Astrocyte (in vitro differentiated cells and primary cell): ENCODE measurements at regions not wholly inside any gene's neighbourhood (a gene's known extent, or its start where the extent isn't known, plus 50 kb on each side); places are given as distances from the start of the nearest gene placed in this dataset.

Experiments
- DNase-seq: peaks from one replicate; pipeline ENCODE4 v3.0.0-alpha.2; 2010; ENCODE audit warnings: low read depth
- FAIRE-seq: peaks from 2 replicates; lab custom pipeline; 2011; peaks lifted over from hg19 to GRCh38; lab: Jason Lieb, UNC
- H2AFZ ChIP-seq: 2 replicates; pipeline ENCODE4 v1.6.0; 2012; ENCODE audit warnings: low read depth, low read length, inconsistent platforms
- H3K27ac ChIP-seq: 2 replicates; pipeline ENCODE4 v1.5.1; 2011; ENCODE audit warnings: low read depth, low read length, inconsistent platforms
- H3K27me3 ChIP-seq: 2 replicates; pipeline ENCODE4 v1.6.0; 2011; ENCODE audit warnings: low read length, inconsistent platforms; ENCODE audit not compliant: insufficient read depth
- H3K36me3 ChIP-seq: 2 replicates; pipeline ENCODE4 v1.5.1; 2011; ENCODE audit warnings: low read length, inconsistent platforms; ENCODE audit not compliant: insufficient read depth
- H3K4me1 ChIP-seq: 2 replicates; pipeline ENCODE4 v1.5.1; 2011; ENCODE audit warnings: low read length, inconsistent platforms; ENCODE audit not compliant: insufficient read depth
- H3K4me2 ChIP-seq: 2 replicates; pipeline ENCODE4 v1.6.0; 2012; ENCODE audit warnings: low read length, inconsistent platforms
- H3K4me3 ChIP-seq: 2 replicates; pipeline ENCODE4 v1.5.1; 2011; ENCODE audit warnings: low read depth, mild to moderate bottlenecking, low read length, inconsistent platforms; ENCODE audit not compliant: insufficient read depth
- H3K79me2 ChIP-seq: 2 replicates; pipeline ENCODE4 v1.6.0; 2012; ENCODE audit warnings: mild to moderate bottlenecking, low read length, inconsistent platforms; ENCODE audit not compliant: insufficient read depth
- H3K9ac ChIP-seq: 2 replicates; pipeline ENCODE4 v1.6.0; 2012; ENCODE audit warnings: mild to moderate bottlenecking, low read length, inconsistent platforms
- H3K9me3 ChIP-seq: 2 replicates; pipeline ENCODE4 v1.5.1; 2012; ENCODE audit warnings: low read depth, mild to moderate bottlenecking, low read length, inconsistent platforms; ENCODE audit not compliant: insufficient read depth
- H4K20me1 ChIP-seq: 2 replicates; pipeline ENCODE4 v1.6.0; 2012; ENCODE audit warnings: low read length, inconsistent platforms; ENCODE audit not compliant: insufficient read depth
- H3K27ac Mint-ChIP-seq: one replicate; pipeline ENCODE4 v1.8.0; 2021; ENCODE audit warnings: mild to moderate bottlenecking, mixed read lengths; ENCODE audit not compliant: unreplicated experiment
- H3K27me3 Mint-ChIP-seq: one replicate; pipeline ENCODE4 v1.8.0; 2021; ENCODE audit warnings: low read depth, mixed read lengths; ENCODE audit not compliant: unreplicated experiment
- H3K36me3 Mint-ChIP-seq: one replicate; pipeline ENCODE4 v1.8.0; 2021; ENCODE audit warnings: low read depth, mixed read lengths; ENCODE audit not compliant: unreplicated experiment
- H3K4me1 Mint-ChIP-seq: one replicate; pipeline ENCODE4 v1.8.0; 2021; ENCODE audit warnings: low read depth, mixed read lengths; ENCODE audit not compliant: unreplicated experiment
- H3K4me3 Mint-ChIP-seq: one replicate; pipeline ENCODE4 v1.8.0; 2021; ENCODE audit warnings: mild to moderate bottlenecking, moderate library complexity, mixed read lengths; ENCODE audit not compliant: unreplicated experiment
- H3K9me3 Mint-ChIP-seq: one replicate; pipeline ENCODE4 v1.8.0; 2021; ENCODE audit warnings: mild to moderate bottlenecking, mixed read lengths; ENCODE audit not compliant: unreplicated experiment
- CTCF ChIP-seq: IDR thresholded peaks from 2 replicates; pipeline ENCODE4 v1.5.1; 2011; ENCODE audit warnings: low read depth, mild to moderate bottlenecking, inconsistent platforms, low read length, moderate library complexity; ENCODE audit not compliant: insufficient read depth
- EZH2 ChIP-seq: IDR thresholded peaks from 2 replicates; pipeline ENCODE4 v1.6.1; 2012; ENCODE audit warnings: mild to moderate bottlenecking, low read length, inconsistent platforms; ENCODE audit not compliant: insufficient read depth

GRCh38 chr3:102095383-102095782 is 246.1 kb downstream of the NFKBIZ start:
- no peaks in the 10 kb centered on the region for H3K27me3 ChIP-seq
- no peak overlapping the region for H2AFZ ChIP-seq
- H3K9ac ChIP-seq: no peak overlapping the region
- Mint-ChIP-seq H3K4me3 (no peak overlapping the region), H3K4me1 (peaks cover 16% of the 10 kb centered on the region), H3K27me3 (no peaks in the 10 kb centered on the region), H3K9me3 (peaks cover 4% of the 10 kb centered on the region), H3K36me3 (no peaks in the 10 kb centered on the region), H3K27ac (no peak overlapping the region)
- DNase-seq: no peak
- FAIRE-seq: no peak
- no peaks in the 10 kb centered on the region for H3K9me3 ChIP-seq
- no peaks in the 10 kb centered on the region for H3K36me3 ChIP-seq
- TF ChIP-seq EZH2 (no peak), CTCF (no peak)
- H3K79me2 ChIP-seq: no peaks in the 10 kb centered on the region
- no peaks in the 10 kb centered on the region for H4K20me1 ChIP-seq
- H3K27ac ChIP-seq: no peak overlapping the region
- H3K4me1 ChIP-seq: peaks cover 11% of the 10 kb centered on the region
- H3K4me3 ChIP-seq: no peak overlapping the region
- no peak overlapping the region for H3K4me2 ChIP-seq

DNA sequence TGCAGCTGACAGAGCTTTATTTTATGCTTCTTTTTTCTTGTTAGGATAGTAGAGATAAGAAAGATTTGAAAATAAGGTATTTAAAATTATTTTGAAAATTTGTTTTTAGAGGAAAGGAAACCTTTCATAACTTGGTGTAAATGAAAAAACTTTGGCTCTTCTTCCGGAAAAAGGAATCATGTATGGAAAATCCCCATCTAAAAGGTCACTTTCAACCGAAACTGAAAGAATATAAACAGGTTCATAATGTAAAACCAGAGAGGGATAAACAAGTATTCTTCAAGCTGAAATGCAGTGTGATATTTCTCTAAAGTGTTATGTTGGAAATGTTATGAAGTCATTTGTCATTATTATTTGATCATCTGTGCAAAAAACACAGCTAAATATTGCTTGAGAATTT is 246.8 kb downstream of the NFKBIZ start:
- DNase-seq (no peak), FAIRE-seq (no peak)
- Histone ChIP-seq H3K79me2 (no peaks in the 10 kb centered on the region), H3K27ac (no peak overlapping the region), H3K36me3 (no peaks in the 10 kb centered on the region), H3K9me3 (no peaks in the 10 kb centered on the region), H3K9ac (no peak overlapping the region), H3K4me1 (peaks cover 4% of the 10 kb centered on the region), H3K4me2 (no peak overlapping the region), H4K20me1 (no peaks in the 10 kb centered on the region), H3K4me3 (no peak overlapping the region), H3K27me3 (no peaks in the 10 kb centered on the region), H2AFZ (no peak overlapping the region)
- Mint-ChIP-seq H3K4me1 (peaks cover 9% of the 10 kb centered on the region), H3K36me3 (no peaks in the 10 kb centered on the region), H3K27ac (no peak overlapping the region), H3K9me3 (peaks cover 4% of the 10 kb centered on the region), H3K27me3 (no peaks in the 10 kb centered on the region), H3K4me3 (no peak overlapping the region)
- TF ChIP-seq EZH2 (no peak), CTCF (no peak)

GRCh38 chr3:102098130-102098885 is 249.0 kb downstream of the NFKBIZ start:
- Mint-ChIP-seq H3K27ac (no peak overlapping the region), H3K4me3 (no peak overlapping the region), H3K36me3 (no peaks in the 10 kb centered on the region), H3K9me3 (peaks cover 4% of the 10 kb centered on the region), H3K27me3 (no peaks in the 10 kb centered on the region), H3K4me1 (peaks cover 1% of the 10 kb centered on the region)
- H3K4me2 ChIP-seq: no peak overlapping the region
- no peak overlapping the region for H2AFZ ChIP-seq
- no peak overlapping the region for H3K27ac ChIP-seq
- H3K79me2 ChIP-seq: no peaks in the 10 kb centered on the region
- H3K36me3 ChIP-seq: no peaks in the 10 kb centered on the region
- no peak overlapping the region for H3K4me3 ChIP-seq
- FAIRE-seq: no peak
- TF ChIP-seq EZH2 (no peak), CTCF (no peak)
- no peaks in the 10 kb centered on the region for H3K9me3 ChIP-seq
- DNase-seq: no peak
- H3K9ac ChIP-seq: no peak overlapping the region
- no peaks in the 10 kb centered on the region for H4K20me1 ChIP-seq
- H3K27me3 ChIP-seq: no peaks in the 10 kb centered on the region
- H3K4me1 ChIP-seq: no peaks in the 10 kb centered on the region
